ENCODE measurements at regions not wholly inside any gene's neighbourhood (a gene's known extent, or its start where the extent isn't known, plus 50 kb on each side); places are given as distances from the start of the nearest gene placed in this dataset.

GRCh38 chr22:49132009-49132408, 695.7 kb downstream of the BRD1 start:
- DNase-seq (ENCODE audit: extremely low read depth, low read depth): no peak

GRCh38 chr22:49129736-49130135, 697.9 kb downstream of the BRD1 start:
- no peak for TF ChIP-seq CTCF (IDR thresholded peaks at IDR 0.05; ENCODE audit: low read depth, low read length, missing control alignments)
- no peak for DNase-seq (ENCODE audit: extremely low read depth, low read depth)
- H3K4me3 ChIP-seq (replicated peaks; ENCODE audit: low read depth, low read length): no peak overlapping the region

More at GRCh38 chr22:49132009-49132408, 695.7 kb downstream of the BRD1 start:
- H3K4me3 ChIP-seq (replicated peaks; ENCODE audit: low read depth, low read length): no peak overlapping the region
- no peak for TF ChIP-seq CTCF (IDR thresholded peaks at IDR 0.05; ENCODE audit: low read depth, low read length, missing control alignments)

- no peak overlapping the region for H3K4me3 ChIP-seq (replicated peaks; ENCODE audit: low read depth, low read length)
- no peak for DNase-seq (ENCODE audit: extremely low read depth, low read depth)
- TF ChIP-seq CTCF (IDR thresholded peaks at IDR 0.05; ENCODE audit: low read depth, low read length, missing control alignments): no peak
These were observed 698.8 kb downstream of the BRD1 start for GRCh38 chr22:49128874-49129273.

GRCh38 chr22:49124608-49125007, 703.1 kb downstream of the BRD1 start:
- DNase-seq (ENCODE audit: extremely low read depth, low read depth): no peak
- TF ChIP-seq CTCF (IDR thresholded peaks at IDR 0.05; ENCODE audit: low read depth, low read length, missing control alignments): no peak
- no peak overlapping the region for H3K4me3 ChIP-seq (replicated peaks; ENCODE audit: low read depth, low read length)

GRCh38 chr22:49123621-49124192, 704.0 kb downstream of the BRD1 start:
- no peak for TF ChIP-seq CTCF (IDR thresholded peaks at IDR 0.05; ENCODE audit: low read depth, low read length, missing control alignments)
- DNase-seq (ENCODE audit: extremely low read depth, low read depth): no peak
- H3K4me3 ChIP-seq (replicated peaks; ENCODE audit: low read depth, low read length): no peak overlapping the region

- DNase-seq (ENCODE audit: extremely low read depth, low read depth): no peak
- H3K4me3 ChIP-seq (replicated peaks; ENCODE audit: low read depth, low read length): no peak overlapping the region
- TF ChIP-seq CTCF (IDR thresholded peaks at IDR 0.05; ENCODE audit: low read depth, low read length, missing control alignments): no peak
These were observed 708.1 kb downstream of the BRD1 start for GRCh38 chr22:49119551-49119952.

- DNase-seq (ENCODE audit: extremely low read depth, low read depth): no peak
- no peak overlapping the region for H3K4me3 ChIP-seq (replicated peaks; ENCODE audit: low read depth, low read length)
- no peak for TF ChIP-seq CTCF (IDR thresholded peaks at IDR 0.05; ENCODE audit: low read depth, low read length, missing control alignments)
These were observed 709.6 kb downstream of the BRD1 start for GRCh38 chr22:49118065-49118464.
